HT1080 (cell line): ENCODE measurements at regions not wholly inside any gene's neighbourhood (a gene's known extent, or its start where the extent isn't known, plus 50 kb on each side); places are given as distances from the start of the nearest gene placed in this dataset.

Experiments
- DNase-seq: peaks from one replicate; pipeline ENCODE4 v3.0.0-alpha.2; 2015; ENCODE audit warnings: low read depth

- no peak for DNase-seq
Observed at GRCh38 chr13:80237646-80238045, 103.3 kb downstream of the SPRY2 start.

- DNase-seq = no peak
Observed at GRCh38 chr13:80235967-80236302, 105.0 kb downstream of the SPRY2 start.

GRCh38 chr13:80235166-80235966 lies 105.6 kb downstream of the SPRY2 start:
- peak; percentile 40 for DNase-seq

GRCh38 chr13:80227645-80228044 lies 113.3 kb downstream of the SPRY2 start:
- no peak for DNase-seq

GRCh38 chr13:80226645-80227044 lies 114.3 kb downstream of the SPRY2 start:
- no peak for DNase-seq

- peak; percentile 75 for DNase-seq
Observed at GRCh38 chr13:80224468-80224867, 116.5 kb downstream of the SPRY2 start.

GRCh38 chr13:80217614-80218456 lies 123.1 kb downstream of the SPRY2 start:
- peak; percentile 79 for DNase-seq

- no peak for DNase-seq
Observed at GRCh38 chr13:80215368-80215767, 125.6 kb downstream of the SPRY2 start.

- DNase-seq = no peak
Observed at GRCh38 chr13:80214521-80214991, 126.4 kb downstream of the SPRY2 start.

- no peak for DNase-seq
Observed at GRCh38 chr13:80214050-80214449, 126.9 kb downstream of the SPRY2 start.

GRCh38 chr13:80213201-80213600 lies 127.7 kb downstream of the SPRY2 start:
- no peak for DNase-seq

- DNase-seq = no peak
Observed at GRCh38 chr13:80211566-80211965, 129.4 kb downstream of the SPRY2 start.

- DNase-seq = no peak
Observed at GRCh38 chr13:80204642-80205041, 136.3 kb downstream of the SPRY2 start.

GRCh38 chr13:80203496-80203895 lies 137.4 kb downstream of the SPRY2 start:
- no peak for DNase-seq

- peak; percentile 34 for DNase-seq
Observed at GRCh38 chr13:80201694-80202468, 139.0 kb downstream of the SPRY2 start.

- peak; percentile 2 for DNase-seq
Observed at GRCh38 chr13:80199585-80200292, 141.2 kb downstream of the SPRY2 start.

- DNase-seq = no peak
Observed at GRCh38 chr13:80199067-80199466, 141.9 kb downstream of the SPRY2 start.

GRCh38 chr13:80196756-80197155 lies 144.2 kb downstream of the SPRY2 start:
- peak; percentile 40 for DNase-seq

- no peak for DNase-seq
Observed at GRCh38 chr13:80195649-80196048, 145.3 kb downstream of the SPRY2 start.

GRCh38 chr13:80189889-80190597 lies 150.9 kb downstream of the SPRY2 start:
- DNase-seq = no peak
